ENCODE measurements at regions not wholly inside any gene's neighbourhood (a gene's known extent, or its start where the extent isn't known, plus 50 kb on each side); places are given as distances from the start of the nearest gene placed in this dataset.

GRCh38 chr3:189058071-189058470, 113.7 kb upstream of the TPRG1 start (continued):
- no peak for TF ChIP-seq ZXDC (CRISPR knock-in tag; IDR thresholded peaks at IDR 0.05)
- TF ChIP-seq SOX5 (CRISPR knock-in tag; IDR thresholded peaks at IDR 0.05; ENCODE audit: borderline replicate concordance): peak; percentile 62; the same call in 1 of the 2 replicates
- no peak for TF ChIP-seq ZNF687 (CRISPR knock-in tag; IDR thresholded peaks at IDR 0.05)
- no peak for TF ChIP-seq TEAD2 (CRISPR knock-in tag; IDR thresholded peaks at IDR 0.05)
- TF ChIP-seq GATA4 (IDR thresholded peaks at IDR 0.05; ENCODE audit: borderline replicate concordance, low read depth): peak; percentile 38; the same call in 1 of the 2 replicates
- peak; percentile 75; the same call in 1 of the 2 replicates for TF ChIP-seq MEIS2 (CRISPR knock-in tag; IDR thresholded peaks at IDR 0.05)
- TF ChIP-seq YEATS2 (CRISPR knock-in tag; IDR thresholded peaks at IDR 0.05; ENCODE audit: borderline replicate concordance): no peak
- peak; percentile 88 for TF ChIP-seq TCF7 (IDR thresholded peaks at IDR 0.05; ENCODE audit: low read depth)
- peak; percentile 35; the same call in 1 of the 2 replicates for TF ChIP-seq HOXD1 (CRISPR knock-in tag; IDR thresholded peaks at IDR 0.05)
- TF ChIP-seq FOSL2 (CRISPR knock-in tag; IDR thresholded peaks at IDR 0.05): peak; percentile 71
- 0 out of 2 replicates have a peak, but pooled peaks have one; percentile 21 for TF ChIP-seq HDAC1 (CRISPR knock-in tag; IDR thresholded peaks at IDR 0.05)
- 0 out of 2 replicates have a peak, but pooled peaks have one; percentile 18 for TF ChIP-seq NR2F6 (IDR thresholded peaks at IDR 0.05)
- no peak; the same call in 1 of the 2 replicates for TF ChIP-seq NR2F6 (CRISPR knock-in tag; IDR thresholded peaks at IDR 0.05)
- TF ChIP-seq HDAC2 (CRISPR knock-in tag; IDR thresholded peaks at IDR 0.05): peak; percentile 24; the same call in 1 of the 2 replicates
- TF ChIP-seq KLF9 (CRISPR knock-in tag; IDR thresholded peaks at IDR 0.05; ENCODE audit: low read depth): no peak
- peak; percentile 53; the same call in 1 of the 2 replicates for TF ChIP-seq FOXP4 (CRISPR knock-in tag; IDR thresholded peaks at IDR 0.05)
- TF ChIP-seq WIZ (CRISPR knock-in tag; IDR thresholded peaks at IDR 0.05): no peak
- TF ChIP-seq MATR3 (CRISPR knock-in tag; IDR thresholded peaks at IDR 0.05): no peak
- TF ChIP-seq ZNF782 (CRISPR knock-in tag; IDR thresholded peaks at IDR 0.05; ENCODE audit: borderline replicate concordance): no peak
- TF ChIP-seq GFI1 (CRISPR knock-in tag; IDR thresholded peaks at IDR 0.05; ENCODE audit: borderline replicate concordance): peak; percentile 30; the same call in 1 of the 2 replicates
- no peak for TF ChIP-seq ZNF557 (CRISPR knock-in tag; IDR thresholded peaks at IDR 0.05)
- TF ChIP-seq HIVEP1 (CRISPR knock-in tag; IDR thresholded peaks at IDR 0.05): no peak
- peak; percentile 49; the same call in 1 of the 2 replicates for TF ChIP-seq RARA (CRISPR knock-in tag; IDR thresholded peaks at IDR 0.05)
- TF ChIP-seq RBFOX2 (IDR thresholded peaks at IDR 0.05; ENCODE audit: low read depth, low read length): no peak
